Left hindlimb (tissue), 1 donor: ENCODE measurements at regions not wholly inside any gene's neighbourhood (a gene's known extent, or its start where the extent isn't known, plus 50 kb on each side); places are given as distances from the start of the nearest gene placed in this dataset.
"Not testable (repeated sequence)": the region's sequence is repeated elsewhere in the genome, so short reads cannot be mapped to it uniquely, and the experiment has no call there.

Source experiments
- DNase-seq: peaks from one replicate; pipeline ENCODE4 v3.0.0-alpha.2; 2018

- no peak for DNase-seq
These were observed 295.0 kb upstream of the GULP1 start for GRCh38 chr2:187996630-187997029.

GRCh38 chr2:188000189-188000588 lies 291.5 kb upstream of the GULP1 start:
- no peak for DNase-seq

GRCh38 chr2:188003800-188004199 lies 287.9 kb upstream of the GULP1 start:
- no peak for DNase-seq

GRCh38 chr2:188013767-188014166 lies 277.9 kb upstream of the GULP1 start:
- DNase-seq, result no peak

- DNase-seq, result no peak
These were observed 274.8 kb upstream of the GULP1 start for GRCh38 chr2:188016917-188017316.

GRCh38 chr2:188022389-188022788 lies 269.3 kb upstream of the GULP1 start:
- no peak for DNase-seq

GRCh38 chr2:188023035-188023434 lies 268.6 kb upstream of the GULP1 start:
- no peak for DNase-seq

GRCh38 chr2:188024811-188025210 lies 266.9 kb upstream of the GULP1 start:
- DNase-seq, result no peak

- DNase-seq, result no peak
These were observed 262.9 kb upstream of the GULP1 start for GRCh38 chr2:188028739-188029138.

- DNase-seq, result no peak
These were observed 259.4 kb upstream of the GULP1 start for GRCh38 chr2:188032306-188032705.

- DNase-seq, result no peak
These were observed 258.9 kb upstream of the GULP1 start for GRCh38 chr2:188032786-188033185.

- not testable (repeated sequence) for DNase-seq
These were observed 258.4 kb upstream of the GULP1 start for GRCh38 chr2:188033240-188033639.

- not testable (repeated sequence) for DNase-seq
These were observed 257.6 kb upstream of the GULP1 start for GRCh38 chr2:188034102-188034501.

- not testable (repeated sequence) for DNase-seq
These were observed 256.3 kb upstream of the GULP1 start for GRCh38 chr2:188035377-188035776.

GRCh38 chr2:188036786-188037185 lies 254.9 kb upstream of the GULP1 start:
- not testable (repeated sequence) for DNase-seq

- DNase-seq, result no peak
These were observed 252.4 kb upstream of the GULP1 start for GRCh38 chr2:188039307-188039706.

GRCh38 chr2:188042412-188042811 lies 249.3 kb upstream of the GULP1 start:
- DNase-seq, result no peak

- no peak for DNase-seq
These were observed 246.7 kb upstream of the GULP1 start for GRCh38 chr2:188045016-188045415.

- DNase-seq, result no peak
These were observed 245.2 kb upstream of the GULP1 start for GRCh38 chr2:188046437-188046836.

- no peak for DNase-seq
These were observed 243.9 kb upstream of the GULP1 start for GRCh38 chr2:188047735-188048134.

GRCh38 chr2:188050726-188051125 lies 240.9 kb upstream of the GULP1 start:
- DNase-seq, result no peak

- no peak for DNase-seq
These were observed 240.0 kb upstream of the GULP1 start for GRCh38 chr2:188051706-188052105.

- no peak for DNase-seq
These were observed 226.3 kb upstream of the GULP1 start for GRCh38 chr2:188065386-188065785.

- DNase-seq, result no peak
These were observed 223.6 kb upstream of the GULP1 start for GRCh38 chr2:188068093-188068492.

GRCh38 chr2:188076149-188077056 lies 215.3 kb upstream of the GULP1 start:
- DNase-seq, result no peak
